ENCODE measurements at regions not wholly inside any gene's neighbourhood (a gene's known extent, or its start where the extent isn't known, plus 50 kb on each side); places are given as distances from the start of the nearest gene placed in this dataset.

DNA sequence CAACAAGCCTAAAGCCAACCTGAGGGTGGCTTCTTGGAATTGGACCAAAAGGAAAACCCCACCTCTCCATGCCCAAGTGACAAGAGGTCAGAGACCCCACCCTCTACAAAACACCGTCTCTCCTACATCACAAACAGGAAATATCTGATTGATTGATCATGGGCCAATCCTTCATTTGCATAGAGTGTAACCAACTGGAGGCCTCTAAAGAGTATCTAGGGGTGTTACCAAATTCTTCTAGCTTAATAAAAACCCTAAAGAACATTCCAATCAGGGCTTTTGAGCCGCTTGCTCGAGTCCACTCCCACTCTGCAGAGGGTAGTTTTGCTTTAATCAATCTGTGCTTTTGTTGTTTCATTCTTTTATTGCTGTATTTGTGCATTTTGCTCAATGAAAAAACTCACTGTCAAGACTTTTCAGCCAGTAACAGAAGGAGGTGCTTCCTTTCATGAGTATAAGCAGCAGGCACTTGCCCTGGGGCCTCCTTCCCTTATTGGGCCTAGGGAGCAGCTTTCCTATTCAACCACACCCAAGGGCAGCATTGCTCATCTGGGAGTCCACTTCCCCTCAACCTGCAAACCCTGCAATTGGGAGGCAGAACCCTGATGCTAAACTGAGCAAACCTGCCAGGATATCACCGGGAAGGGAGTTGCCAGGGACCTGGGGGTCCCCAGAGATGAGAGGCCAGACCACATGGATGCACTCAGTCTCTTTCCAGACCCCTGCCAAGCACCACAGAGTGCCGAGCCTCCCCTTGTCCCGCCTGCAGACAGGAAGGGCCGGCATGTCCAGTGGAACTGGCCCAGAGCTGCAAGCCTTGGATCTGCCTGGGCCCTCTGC, 154.3 kb upstream of the VSTM2B start:
- DNase-seq, result no peak
- Histone ChIP-seq H3K27ac (no peak overlapping the region), H3K36me3 (replicated peaks) (no peaks in the 10 kb centered on the region), H3K4me3 (ENCODE audit: low read depth, low read length) (no peak overlapping the region), H3K27me3 (replicated peaks) (no peaks in the 10 kb centered on the region)
- no peak for TF ChIP-seq CTCF (IDR thresholded peaks at IDR 0.05; ENCODE audit: low read depth, low read length, missing control alignments)
- in situ Hi-C loops (cut with HindIII; ENCODE audit: low pct_ligation_motif_present, low sequenced_read_pairs), result no loop called here

- Histone ChIP-seq H3K27ac (no peak overlapping the region), H3K36me3 (replicated peaks) (no peaks in the 10 kb centered on the region), H3K27me3 (replicated peaks) (no peaks in the 10 kb centered on the region), H3K4me3 (ENCODE audit: low read depth, low read length) (no peak overlapping the region)
- no peak for DNase-seq
- in situ Hi-C loops (cut with HindIII; ENCODE audit: low pct_ligation_motif_present, low sequenced_read_pairs), result no loop called here
- TF ChIP-seq CTCF (IDR thresholded peaks at IDR 0.05; ENCODE audit: low read depth, low read length, missing control alignments), result no peak
Measured at GRCh38 chr19:29372091-29372415, 153.7 kb upstream of the VSTM2B start.

- no peak for TF ChIP-seq CTCF (IDR thresholded peaks at IDR 0.05; ENCODE audit: low read depth, low read length, missing control alignments)
- Histone ChIP-seq H3K27ac (no peak overlapping the region), H3K27me3 (replicated peaks) (no peaks in the 10 kb centered on the region), H3K36me3 (replicated peaks) (no peaks in the 10 kb centered on the region), H3K4me3 (ENCODE audit: low read depth, low read length) (no peak overlapping the region)
- in situ Hi-C loops (cut with HindIII; ENCODE audit: low pct_ligation_motif_present, low sequenced_read_pairs), result no loop called here
- DNase-seq, result no peak
Measured at GRCh38 chr19:29372461-29372860, 153.3 kb upstream of the VSTM2B start.

- DNase-seq, result no peak
- in situ Hi-C loops (cut with HindIII; ENCODE audit: low pct_ligation_motif_present, low sequenced_read_pairs), result no loop called here
- H3K27ac ChIP-seq, result no peak overlapping the region
- H3K36me3 ChIP-seq (replicated peaks), result no peaks in the 10 kb centered on the region
- TF ChIP-seq CTCF (IDR thresholded peaks at IDR 0.05; ENCODE audit: low read depth, low read length, missing control alignments), result no peak
- no peak overlapping the region for H3K4me3 ChIP-seq (ENCODE audit: low read depth, low read length)
- no peaks in the 10 kb centered on the region for H3K27me3 ChIP-seq (replicated peaks)
Measured at GRCh38 chr19:29372921-29373797, 152.6 kb upstream of the VSTM2B start.

DNA sequence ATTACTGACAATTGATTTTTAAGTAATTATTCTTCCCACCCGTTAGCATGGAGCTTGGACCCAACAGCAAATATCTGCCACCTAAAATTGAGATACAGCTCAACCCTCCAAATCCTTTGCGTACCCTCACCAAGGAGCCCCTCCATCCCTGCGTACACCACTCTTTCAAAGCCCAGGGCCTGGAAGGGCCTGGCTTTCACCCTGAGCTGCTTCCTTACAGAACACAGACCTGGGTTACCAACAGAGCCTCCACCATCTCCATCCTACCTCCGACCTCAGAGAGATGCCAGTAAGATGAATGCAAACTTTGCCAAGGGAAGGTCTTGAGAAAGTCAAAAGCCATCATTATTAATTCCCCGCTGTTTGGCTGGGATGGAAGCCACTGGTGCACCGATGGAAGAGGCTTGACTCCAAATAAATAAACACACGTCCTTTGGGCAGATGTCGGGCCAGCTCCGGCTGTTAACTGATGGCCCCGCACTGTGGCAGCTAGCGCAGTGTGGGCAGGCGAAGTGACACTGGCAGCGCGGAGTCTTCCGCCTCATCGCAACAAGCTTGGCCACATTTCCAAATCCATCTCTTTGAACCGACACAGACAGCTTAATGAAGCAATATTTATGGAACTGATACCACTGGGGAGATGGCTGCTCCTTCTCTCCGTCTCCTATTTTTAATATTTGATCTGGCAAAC, 150.2 kb upstream of the VSTM2B start:
- no peaks in the 10 kb centered on the region for H3K27me3 ChIP-seq (replicated peaks)
- no peak for TF ChIP-seq CTCF (IDR thresholded peaks at IDR 0.05; ENCODE audit: low read depth, low read length, missing control alignments)
- H3K4me3 ChIP-seq (ENCODE audit: low read depth, low read length), result no peak overlapping the region
- no peak overlapping the region for H3K27ac ChIP-seq
- in situ Hi-C loops (cut with HindIII; ENCODE audit: low pct_ligation_motif_present, low sequenced_read_pairs), result no loop called here
- DNase-seq, result no peak
- no peaks in the 10 kb centered on the region for H3K36me3 ChIP-seq (replicated peaks)

All from brain microvascular endothelial cell (primary cell).